ENCODE measurements at regions not wholly inside any gene's neighbourhood (a gene's known extent, or its start where the extent isn't known, plus 50 kb on each side); places are given as distances from the start of the nearest gene placed in this dataset.
"Not testable (repeated sequence)": the region's sequence is repeated elsewhere in the genome, so short reads cannot be mapped to it uniquely, and the experiment has no call there.

DNA sequence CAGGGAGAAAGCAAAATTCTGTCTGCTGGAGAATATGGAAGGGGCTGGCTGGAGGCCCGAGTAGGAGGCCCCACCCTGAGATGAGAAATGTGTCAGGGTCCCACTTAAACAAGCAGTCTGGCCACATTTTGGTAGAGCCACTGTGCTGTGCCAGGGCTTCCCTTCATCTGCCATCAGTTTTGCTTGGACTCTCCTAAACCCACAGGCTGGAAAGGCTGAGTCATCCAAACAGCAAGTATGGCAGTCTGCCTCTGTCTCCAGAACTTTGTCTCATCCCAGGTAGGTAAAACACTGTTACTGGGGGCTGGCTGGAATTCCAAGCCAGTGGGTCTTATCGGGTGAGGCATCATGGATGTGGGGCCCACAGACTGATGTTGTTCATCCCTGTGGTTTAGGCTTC lies 1390.6 kb downstream of the UQCRFS1 start:
- Histone ChIP-seq H3K27me3 (ENCODE audit: insufficient read depth, low read length) (no peaks in the 10 kb centered on the region), H3K9me3 (ENCODE audit: low read length) (no peaks in the 10 kb centered on the region), H2AFZ (ENCODE audit: low read depth, low read length) (no peak overlapping the region), H3K36me3 (ENCODE audit: insufficient read depth, low read length) (no peaks in the 10 kb centered on the region), H3K4me3 (ENCODE audit: low read length) (no peak overlapping the region), H3K4me1 (ENCODE audit: insufficient read depth, low read length) (no peaks in the 10 kb centered on the region)

DNA sequence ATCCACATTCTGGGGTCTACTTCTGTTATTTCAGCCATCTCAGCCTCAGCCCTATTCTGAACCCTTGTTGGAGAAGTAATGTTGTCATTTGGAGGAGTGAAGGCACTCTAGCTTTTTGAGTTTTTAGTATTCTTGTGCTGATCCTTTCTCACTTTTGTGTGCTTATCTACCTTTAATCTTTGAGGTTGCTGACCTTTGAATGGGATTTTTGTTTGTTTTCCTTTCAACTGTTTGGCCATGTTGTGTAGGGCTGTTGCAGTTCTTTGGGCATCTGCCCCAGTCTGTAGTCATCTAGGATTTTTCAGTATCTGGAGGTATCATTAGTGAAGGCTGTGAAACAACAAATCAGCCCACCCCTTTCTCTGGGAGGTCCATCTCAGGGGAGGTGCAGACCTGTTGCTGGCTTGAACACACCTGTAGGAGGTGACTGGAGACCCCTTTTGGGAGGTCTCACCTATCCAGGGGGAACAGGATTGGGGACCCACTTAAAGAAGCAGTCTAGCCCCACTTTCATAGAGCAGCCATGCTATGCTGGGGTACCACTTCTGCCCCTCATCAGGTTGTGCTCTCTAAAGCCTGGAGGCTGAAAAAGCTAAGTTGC lies 1391.4 kb downstream of the UQCRFS1 start:
- Histone ChIP-seq H3K9me3 (ENCODE audit: low read length) (no peaks in the 10 kb centered on the region), H3K4me3 (ENCODE audit: low read length) (no peak overlapping the region), H3K4me1 (ENCODE audit: insufficient read depth, low read length) (no peaks in the 10 kb centered on the region), H2AFZ (ENCODE audit: low read depth, low read length) (no peak overlapping the region), H3K27me3 (ENCODE audit: insufficient read depth, low read length) (no peaks in the 10 kb centered on the region), H3K36me3 (ENCODE audit: insufficient read depth, low read length) (no peaks in the 10 kb centered on the region)

DNA sequence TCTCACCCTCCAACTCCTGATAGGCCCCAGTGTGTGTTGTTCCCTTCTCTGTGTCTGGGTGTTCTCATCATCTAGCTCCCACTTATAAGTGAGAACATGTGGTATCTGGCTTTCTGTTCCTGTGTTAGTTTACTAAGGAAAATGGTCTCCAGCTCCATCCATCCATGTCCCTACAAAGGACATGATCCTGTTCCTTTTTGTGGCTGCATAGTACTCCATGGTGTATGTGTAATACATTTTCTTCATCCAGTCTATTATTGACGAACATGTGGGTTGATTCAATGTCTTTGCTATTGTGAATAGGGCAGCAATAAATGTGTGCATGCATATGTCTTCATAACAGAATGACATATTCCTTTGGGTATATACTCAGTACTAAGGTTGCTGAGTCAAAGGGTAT lies 1397.0 kb downstream of the UQCRFS1 start:
- no peaks in the 10 kb centered on the region for H3K36me3 ChIP-seq (ENCODE audit: insufficient read depth, low read length)
- H3K4me3 ChIP-seq (ENCODE audit: low read length), result no peak overlapping the region
- H2AFZ ChIP-seq (ENCODE audit: low read depth, low read length), result no peak overlapping the region
- H3K9me3 ChIP-seq (ENCODE audit: low read length), result no peaks in the 10 kb centered on the region
- H3K27me3 ChIP-seq (ENCODE audit: insufficient read depth, low read length), result no peaks in the 10 kb centered on the region
- no peaks in the 10 kb centered on the region for H3K4me1 ChIP-seq (ENCODE audit: insufficient read depth, low read length)

- not testable (repeated sequence) for H2AFZ ChIP-seq (ENCODE audit: low read depth, low read length); H3K36me3 ChIP-seq (ENCODE audit: insufficient read depth, low read length); H3K4me1 ChIP-seq (ENCODE audit: insufficient read depth, low read length); H3K27me3 ChIP-seq (ENCODE audit: insufficient read depth, low read length); H3K4me3 ChIP-seq (ENCODE audit: low read length); H3K9me3 ChIP-seq (ENCODE audit: low read length)
Measured at GRCh38 chr19:27814834-27815233, 1398.1 kb downstream of the UQCRFS1 start.

DNA sequence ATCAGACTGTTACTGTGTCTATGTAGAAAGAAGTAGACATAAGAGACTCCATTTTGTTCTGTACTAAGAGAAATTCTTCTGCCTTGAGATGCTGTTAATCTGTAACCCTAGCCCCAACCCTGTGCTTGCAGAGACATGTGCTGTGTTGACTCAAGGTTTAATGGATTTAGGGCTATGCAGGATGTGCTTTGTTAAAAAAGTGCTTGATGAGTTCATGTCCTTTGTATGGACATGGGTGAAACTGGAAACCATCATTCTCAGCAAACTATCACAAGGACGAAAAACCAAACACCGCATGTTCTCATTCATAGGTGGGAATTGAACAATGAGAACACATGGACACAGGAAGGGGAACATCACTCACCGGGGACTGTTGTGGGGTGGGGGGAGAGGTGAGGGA lies 1398.7 kb downstream of the UQCRFS1 start:
- H3K9me3 ChIP-seq (ENCODE audit: low read length); H3K4me1 ChIP-seq (ENCODE audit: insufficient read depth, low read length); H2AFZ ChIP-seq (ENCODE audit: low read depth, low read length); H3K27me3 ChIP-seq (ENCODE audit: insufficient read depth, low read length); H3K4me3 ChIP-seq (ENCODE audit: low read length); H3K36me3 ChIP-seq (ENCODE audit: insufficient read depth, low read length): not testable (repeated sequence)

DNA sequence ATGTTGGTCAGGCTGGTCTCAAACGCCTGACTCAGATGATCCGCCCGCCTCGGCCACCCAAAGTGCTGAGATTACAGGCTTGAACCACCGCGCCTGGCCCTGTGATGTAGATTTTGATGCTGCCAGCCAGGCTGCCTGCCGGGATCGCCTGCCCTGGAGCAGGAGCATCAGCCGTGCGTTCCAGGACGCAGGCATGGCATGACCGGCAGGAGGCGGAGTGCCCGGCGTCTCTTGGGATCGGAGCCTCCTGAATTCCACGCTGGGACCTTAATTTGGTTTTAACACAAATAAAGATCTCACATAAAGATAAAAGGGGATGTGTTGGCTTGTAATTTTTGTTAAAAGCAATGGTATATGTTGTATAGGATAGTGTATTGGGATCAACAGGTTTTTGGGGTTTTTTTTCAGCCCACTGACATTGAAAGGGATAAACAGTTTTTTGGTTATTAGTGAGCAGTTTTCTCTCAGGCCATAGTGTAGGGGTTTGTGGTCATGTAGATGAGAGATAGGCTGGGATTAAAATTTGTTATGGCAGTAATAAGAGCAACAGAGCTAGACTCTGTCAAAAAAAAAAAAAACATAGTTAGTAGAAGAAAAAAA lies 1406.4 kb downstream of the UQCRFS1 start:
- H3K27me3 ChIP-seq (ENCODE audit: insufficient read depth, low read length), result no peaks in the 10 kb centered on the region
- H3K9me3 ChIP-seq (ENCODE audit: low read length), result no peaks in the 10 kb centered on the region
- H3K4me1 ChIP-seq (ENCODE audit: insufficient read depth, low read length), result no peaks in the 10 kb centered on the region
- no peak overlapping the region for H3K4me3 ChIP-seq (ENCODE audit: low read length)
- H2AFZ ChIP-seq (ENCODE audit: low read depth, low read length), result no peak overlapping the region
- no peaks in the 10 kb centered on the region for H3K36me3 ChIP-seq (ENCODE audit: insufficient read depth, low read length)

- no peaks in the 10 kb centered on the region for H3K36me3 ChIP-seq (ENCODE audit: insufficient read depth, low read length)
- no peaks in the 10 kb centered on the region for H3K4me1 ChIP-seq (ENCODE audit: insufficient read depth, low read length)
- H2AFZ ChIP-seq (ENCODE audit: low read depth, low read length), result no peak overlapping the region
- H3K27me3 ChIP-seq (ENCODE audit: insufficient read depth, low read length), result no peaks in the 10 kb centered on the region
- H3K4me3 ChIP-seq (ENCODE audit: low read length), result no peak overlapping the region
- no peaks in the 10 kb centered on the region for H3K9me3 ChIP-seq (ENCODE audit: low read length)
Measured at GRCh38 chr19:27805848-27806247, 1407.1 kb downstream of the UQCRFS1 start.

DNA sequence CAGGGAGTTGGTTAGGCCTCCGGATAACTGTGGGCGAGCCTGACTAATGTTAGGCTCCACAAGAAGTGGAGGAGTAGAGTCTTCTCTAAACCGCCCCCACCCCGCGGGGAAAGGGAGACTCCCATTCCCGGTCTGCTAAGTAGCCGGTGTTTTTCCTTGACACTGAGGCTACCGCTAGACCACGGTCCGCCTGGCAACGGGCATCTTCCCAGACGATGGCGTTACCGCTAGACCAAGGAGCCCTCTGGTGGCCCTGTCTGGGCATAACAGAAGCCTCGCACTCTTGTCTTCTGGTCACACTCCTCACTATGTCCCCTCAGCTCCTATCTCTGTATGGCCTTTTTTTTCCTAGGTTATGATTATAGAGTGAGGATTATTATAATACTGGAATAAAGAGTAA lies 1410.7 kb downstream of the UQCRFS1 start:
- not testable (repeated sequence) for H3K27me3 ChIP-seq (ENCODE audit: insufficient read depth, low read length); H2AFZ ChIP-seq (ENCODE audit: low read depth, low read length); H3K9me3 ChIP-seq (ENCODE audit: low read length); H3K4me3 ChIP-seq (ENCODE audit: low read length); H3K4me1 ChIP-seq (ENCODE audit: insufficient read depth, low read length); H3K36me3 ChIP-seq (ENCODE audit: insufficient read depth, low read length)

DNA sequence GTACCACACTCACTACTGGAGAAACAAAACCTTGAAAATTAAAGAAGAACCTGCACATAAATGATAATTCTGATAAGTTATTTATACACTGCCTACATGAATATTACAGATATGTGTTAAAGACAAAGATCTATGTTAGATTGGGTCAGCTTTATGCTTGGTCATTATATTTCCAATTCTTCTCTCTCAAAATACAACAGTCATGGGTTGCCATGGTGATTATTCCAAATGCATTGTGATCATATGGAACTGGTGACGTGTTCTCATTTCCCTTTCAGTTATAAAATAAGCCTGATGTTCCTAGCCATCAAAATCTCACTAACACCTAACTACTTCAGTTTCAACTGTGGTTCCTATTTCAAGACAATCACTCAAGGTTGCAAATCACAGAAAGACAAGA lies 1416.4 kb downstream of the UQCRFS1 start:
- Histone ChIP-seq H3K9me3 (ENCODE audit: low read length) (no peaks in the 10 kb centered on the region), H2AFZ (ENCODE audit: low read depth, low read length) (no peak overlapping the region), H3K4me3 (ENCODE audit: low read length) (no peak overlapping the region), H3K4me1 (ENCODE audit: insufficient read depth, low read length) (peaks cover 14% of the 10 kb centered on the region), H3K36me3 (ENCODE audit: insufficient read depth, low read length) (no peaks in the 10 kb centered on the region), H3K27me3 (ENCODE audit: insufficient read depth, low read length) (no peaks in the 10 kb centered on the region)

- Histone ChIP-seq H3K4me3 (ENCODE audit: low read length) (no peak overlapping the region), H3K4me1 (ENCODE audit: insufficient read depth, low read length) (peaks cover 14% of the 10 kb centered on the region), H3K27me3 (ENCODE audit: insufficient read depth, low read length) (no peaks in the 10 kb centered on the region), H3K36me3 (ENCODE audit: insufficient read depth, low read length) (no peaks in the 10 kb centered on the region), H3K9me3 (ENCODE audit: low read length) (no peaks in the 10 kb centered on the region), H2AFZ (ENCODE audit: low read depth, low read length) (no peak overlapping the region)
Measured at GRCh38 chr19:27796073-27796472, 1416.9 kb downstream of the UQCRFS1 start.

DNA sequence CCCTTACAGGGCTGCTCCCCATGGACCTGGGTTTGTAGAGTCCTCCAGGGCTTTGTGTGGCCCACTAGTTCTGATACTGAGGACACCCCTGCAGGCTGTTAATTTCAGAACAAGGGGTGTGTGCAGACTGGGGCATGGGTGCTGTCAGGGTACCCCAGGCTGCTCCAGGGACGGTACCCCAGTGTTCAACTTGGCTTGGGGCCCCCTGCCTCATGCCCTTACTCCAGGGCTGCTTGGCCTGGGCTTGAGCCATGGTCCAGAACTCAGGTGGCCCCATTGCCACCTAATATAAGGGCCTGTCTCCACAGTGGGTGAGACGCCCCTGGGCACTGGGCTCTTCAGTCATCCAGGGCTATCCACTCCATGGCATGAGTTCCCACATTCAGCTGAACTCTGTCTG lies 1417.6 kb downstream of the UQCRFS1 start:
- peak overlapping the region; percentile 83 for H3K4me3 ChIP-seq (ENCODE audit: low read length)
- no peaks in the 10 kb centered on the region for H3K27me3 ChIP-seq (ENCODE audit: insufficient read depth, low read length)
- H3K36me3 ChIP-seq (ENCODE audit: insufficient read depth, low read length), result no peaks in the 10 kb centered on the region
- peaks cover 14% of the 10 kb centered on the region for H3K4me1 ChIP-seq (ENCODE audit: insufficient read depth, low read length)
- no peak overlapping the region for H2AFZ ChIP-seq (ENCODE audit: low read depth, low read length)
- no peaks in the 10 kb centered on the region for H3K9me3 ChIP-seq (ENCODE audit: low read length)

GRCh38 chr19:27794494-27795042 lies 1418.4 kb downstream of the UQCRFS1 start:
- Histone ChIP-seq H3K4me1 (ENCODE audit: insufficient read depth, low read length) (peaks cover 14% of the 10 kb centered on the region), H3K36me3 (ENCODE audit: insufficient read depth, low read length) (no peaks in the 10 kb centered on the region), H3K27me3 (ENCODE audit: insufficient read depth, low read length) (no peaks in the 10 kb centered on the region), H3K4me3 (ENCODE audit: low read length) (peak overlapping the region; percentile 83), H3K9me3 (ENCODE audit: low read length) (no peaks in the 10 kb centered on the region), H2AFZ (ENCODE audit: low read depth, low read length) (peak overlapping the region; percentile 71)

DNA sequence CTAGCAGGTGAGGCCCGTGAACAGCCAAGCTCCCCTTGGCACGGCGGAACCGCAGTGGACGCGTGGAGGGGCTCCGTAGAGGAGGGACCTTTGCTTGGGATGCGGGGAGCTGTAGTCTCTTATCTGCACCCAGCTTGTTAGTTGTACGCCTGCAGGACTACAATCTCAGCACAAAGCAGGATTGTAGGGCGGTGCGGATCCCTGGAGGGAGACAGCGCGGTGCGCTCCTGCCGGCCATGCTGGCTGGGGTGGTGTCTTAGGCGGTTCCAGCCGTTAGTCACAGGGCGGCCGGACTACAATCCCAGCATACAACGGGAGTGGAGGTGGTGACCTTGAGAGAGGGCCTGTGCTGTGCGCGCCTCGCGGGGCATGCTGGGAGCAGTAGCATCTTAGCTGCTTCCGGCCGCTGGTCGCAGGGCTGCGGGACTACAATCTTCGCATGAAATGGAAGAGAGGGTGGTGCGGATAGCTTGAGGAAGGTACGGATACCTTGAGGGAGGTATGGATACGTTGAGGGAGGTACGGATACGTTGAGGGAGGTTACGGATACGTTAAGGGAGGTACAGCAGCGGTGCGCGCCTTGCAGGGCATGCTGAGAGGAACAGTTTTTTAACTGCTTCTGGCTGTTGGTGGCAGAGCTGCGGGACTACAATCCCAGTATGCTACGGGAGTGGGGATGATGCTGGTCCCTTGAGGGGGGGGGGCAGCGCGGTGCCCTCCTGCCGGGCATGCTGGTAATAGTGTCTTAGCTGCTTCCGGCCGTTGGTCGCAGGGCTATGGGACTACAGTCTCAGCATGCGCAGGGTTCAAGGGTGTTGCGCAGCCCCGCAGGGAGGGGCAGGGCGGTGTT lies 1419.1 kb downstream of the UQCRFS1 start:
- Histone ChIP-seq H3K36me3 (ENCODE audit: insufficient read depth, low read length) (no peaks in the 10 kb centered on the region), H2AFZ (ENCODE audit: low read depth, low read length) (peak overlapping the region; percentile 71), H3K27me3 (ENCODE audit: insufficient read depth, low read length) (no peaks in the 10 kb centered on the region), H3K4me1 (ENCODE audit: insufficient read depth, low read length) (peaks cover 14% of the 10 kb centered on the region), H3K4me3 (ENCODE audit: low read length) (peak overlapping the region; percentile 83), H3K9me3 (ENCODE audit: low read length) (no peaks in the 10 kb centered on the region)

All from neuron (in vitro differentiated cells).